Femur (tissue), 1 donor: ENCODE measurements at regions not wholly inside any gene's neighbourhood (a gene's known extent, or its start where the extent isn't known, plus 50 kb on each side); places are given as distances from the start of the nearest gene placed in this dataset.
A peak's percentile ranks its signal among the peaks of the same experiment; 100 is the strongest.

Experiments
- DNase-seq: peaks from one replicate; pipeline ENCODE4 v3.0.0-alpha.2; 2017

DNA sequence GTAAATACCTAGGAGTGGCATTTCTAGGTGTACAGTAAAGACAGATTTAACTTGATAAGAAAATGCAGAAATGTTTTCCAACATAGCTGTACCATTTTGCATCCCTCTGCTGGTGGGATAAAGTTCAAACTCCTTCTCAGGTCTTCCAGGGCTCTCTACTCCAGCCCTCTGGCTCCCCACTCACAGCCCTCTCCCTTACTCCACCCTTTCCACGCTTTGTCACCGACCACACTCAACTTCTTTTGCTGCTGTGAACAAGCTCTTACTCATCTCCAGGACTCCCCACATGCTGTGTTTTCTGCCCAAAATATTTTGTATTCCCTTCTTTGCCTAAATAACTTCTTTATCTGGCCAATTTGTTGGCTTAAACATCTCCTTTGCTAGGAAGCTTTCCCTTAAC is 90.6 kb upstream of the OSMR start:
- DNase-seq, result no peak

GRCh38 chr5:38756068-38756467 is 89.7 kb upstream of the OSMR start:
- DNase-seq, result no peak

DNA sequence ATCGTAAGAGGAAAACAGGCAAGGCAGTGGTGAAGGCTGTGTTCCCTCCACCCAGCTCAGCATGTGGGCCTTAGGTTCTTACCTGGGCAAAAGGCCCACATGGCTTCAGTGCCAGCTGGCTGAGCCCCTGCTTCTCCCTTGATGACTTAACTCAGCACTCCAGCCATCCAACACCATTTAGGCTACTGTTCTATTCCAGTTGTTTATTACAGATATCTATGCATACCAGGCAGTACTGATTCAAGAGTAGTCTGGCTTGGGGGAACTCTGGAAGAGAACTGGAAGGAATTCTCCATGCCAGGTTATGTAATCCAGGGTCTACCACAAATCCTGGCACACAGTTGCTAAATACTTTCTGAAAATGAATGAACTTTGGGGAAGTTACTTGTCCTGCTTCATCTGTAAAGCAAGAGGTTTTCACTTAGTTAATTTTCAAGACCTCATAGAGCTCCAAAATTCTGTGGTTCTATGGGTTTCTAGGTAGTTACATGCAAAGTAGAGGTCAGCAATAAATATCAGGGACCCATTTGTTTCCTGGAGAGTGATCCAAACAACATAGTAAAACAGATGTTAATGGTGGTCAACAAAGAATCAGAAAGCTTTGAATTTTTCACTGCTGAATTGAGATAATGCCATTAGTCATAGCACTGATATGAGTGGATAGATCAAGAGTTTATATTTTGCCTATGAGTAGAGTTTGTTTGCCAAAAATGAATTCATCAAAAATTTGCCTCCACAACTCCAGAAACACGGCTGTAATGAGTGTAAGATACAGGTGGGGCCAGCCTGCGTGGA is 88.2 kb upstream of the OSMR start:
- DNase-seq, result no peak

- peak; percentile 89 for DNase-seq
These were observed 86.8 kb upstream of the OSMR start for GRCh38 chr5:38758774-38759600.

DNA sequence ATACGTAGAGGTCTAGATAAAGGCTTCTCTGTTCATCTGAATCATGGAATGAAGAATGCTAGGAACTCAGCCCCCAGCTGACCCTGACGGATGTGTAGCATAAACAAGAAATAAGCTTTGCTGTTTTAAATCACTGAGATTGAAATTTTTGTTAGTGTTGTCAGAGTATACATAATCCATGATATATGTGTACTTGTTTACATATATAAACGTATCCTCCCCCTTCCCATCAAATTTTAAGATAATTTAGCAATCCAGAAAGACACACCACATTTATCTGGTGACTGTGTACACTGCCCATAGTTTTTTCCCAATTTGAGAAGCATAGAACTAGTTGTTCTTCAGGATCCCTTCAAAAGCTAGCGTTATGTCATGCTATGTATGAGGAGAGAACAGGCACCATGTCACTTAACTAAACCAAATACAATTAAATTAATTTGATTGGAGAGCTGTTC is 80.8 kb upstream of the OSMR start:
- DNase-seq, result no peak

- no peak for DNase-seq
These were observed 80.4 kb upstream of the OSMR start for GRCh38 chr5:38765399-38765861.

DNA sequence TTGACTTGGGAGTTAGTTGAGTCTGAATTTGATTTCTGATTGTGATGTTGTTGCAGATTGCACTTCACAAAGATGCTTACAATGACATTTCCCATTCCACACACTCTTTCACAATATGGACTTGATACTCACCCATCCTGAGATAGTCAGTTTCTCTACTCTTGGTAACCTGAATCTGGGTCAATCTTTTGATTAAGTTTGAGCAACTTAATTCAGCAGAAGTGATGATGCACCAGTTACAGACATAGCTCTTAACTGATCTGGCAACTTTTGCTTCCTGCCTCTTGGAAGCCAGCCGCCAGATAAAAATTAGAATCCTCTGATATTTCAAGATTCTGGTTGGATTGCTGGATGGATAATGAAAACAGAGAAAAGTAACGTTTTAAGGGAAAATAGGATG is 79.7 kb upstream of the OSMR start:
- DNase-seq, result no peak

DNA sequence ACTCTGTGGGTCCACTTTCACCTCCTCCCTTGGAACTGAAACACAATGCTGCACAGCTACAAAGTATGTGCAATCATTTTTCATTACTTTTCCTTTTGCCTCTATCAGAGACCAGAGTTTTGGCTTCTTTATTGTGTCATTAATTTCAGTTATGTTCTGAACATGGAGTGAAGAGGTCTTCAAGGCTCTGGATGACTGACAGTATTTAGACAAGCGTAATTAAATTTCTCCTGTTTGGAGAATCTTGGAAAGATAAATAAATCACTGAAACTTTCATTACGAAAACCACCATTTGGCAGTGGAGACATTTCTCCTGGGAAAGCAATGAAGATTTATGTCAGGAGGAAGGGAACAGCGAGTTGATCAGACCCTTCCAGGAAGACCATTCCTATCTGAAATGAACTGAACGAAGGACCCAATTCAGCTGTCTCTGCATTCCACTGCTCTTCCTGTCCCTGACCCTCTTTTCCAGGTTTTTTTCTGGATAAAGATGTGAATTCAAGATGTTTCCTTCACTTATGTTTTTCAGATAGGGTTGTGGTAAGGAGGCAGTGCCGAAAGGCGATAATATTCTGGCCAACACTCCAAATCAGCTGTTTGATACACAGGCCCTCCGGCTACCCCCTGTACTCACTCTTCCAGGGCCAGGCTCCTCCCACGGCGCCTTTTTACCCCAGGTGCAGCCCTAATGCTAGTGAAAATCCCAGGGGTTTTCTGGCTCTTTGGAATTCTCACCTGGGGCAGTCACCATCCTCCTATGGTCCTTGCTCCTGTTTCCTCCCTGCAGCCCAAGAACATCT is 77.2 kb upstream of the OSMR start:
- no peak for DNase-seq

GRCh38 chr5:38772471-38772870 is 73.3 kb upstream of the OSMR start:
- no peak for DNase-seq

GRCh38 chr5:38775218-38775840 is 70.5 kb upstream of the OSMR start:
- no peak for DNase-seq

DNA sequence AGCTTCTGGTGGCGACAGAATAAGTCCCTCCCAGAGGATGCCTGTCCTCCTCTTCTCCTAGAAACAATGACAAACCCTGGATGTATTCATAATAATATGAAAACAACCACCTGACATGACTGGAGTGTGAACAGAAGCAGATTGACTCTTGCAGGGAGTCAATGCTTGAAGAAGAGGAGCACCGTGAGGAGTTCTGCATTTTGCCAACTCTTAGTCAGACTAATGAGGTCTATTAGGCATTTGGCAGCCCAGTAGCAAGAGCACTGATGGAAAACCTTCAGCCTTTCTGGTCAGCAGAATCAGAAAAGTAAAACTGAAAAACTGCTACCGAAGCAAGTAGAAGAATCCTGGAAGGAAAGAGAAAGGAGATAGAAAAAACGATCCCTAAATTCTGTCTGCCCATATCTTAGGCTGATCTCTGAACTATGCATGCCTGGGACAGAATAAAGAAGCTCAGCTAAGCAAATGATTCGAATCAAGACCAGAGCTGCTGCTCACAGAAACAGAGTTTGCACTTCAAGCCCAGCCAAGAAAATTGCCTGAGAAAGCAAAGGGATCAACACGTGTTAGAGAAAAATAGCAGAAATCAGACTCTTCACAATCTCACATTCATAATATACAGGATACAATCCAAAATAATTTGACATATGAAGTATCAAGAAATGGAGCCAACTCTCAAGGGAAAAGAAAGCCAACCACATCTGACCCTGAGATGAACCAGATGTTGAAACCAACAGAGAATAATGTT is 69.5 kb upstream of the OSMR start:
- no peak for DNase-seq

- no peak for DNase-seq
These were observed 68.7 kb upstream of the OSMR start for GRCh38 chr5:38777111-38777510.

GRCh38 chr5:38780316-38780715 is 65.5 kb upstream of the OSMR start:
- no peak for DNase-seq

- peak; percentile 69 for DNase-seq
These were observed 64.9 kb upstream of the OSMR start for GRCh38 chr5:38780945-38781344.

- DNase-seq, result no peak
These were observed 63.5 kb upstream of the OSMR start for GRCh38 chr5:38782180-38782835.

DNA sequence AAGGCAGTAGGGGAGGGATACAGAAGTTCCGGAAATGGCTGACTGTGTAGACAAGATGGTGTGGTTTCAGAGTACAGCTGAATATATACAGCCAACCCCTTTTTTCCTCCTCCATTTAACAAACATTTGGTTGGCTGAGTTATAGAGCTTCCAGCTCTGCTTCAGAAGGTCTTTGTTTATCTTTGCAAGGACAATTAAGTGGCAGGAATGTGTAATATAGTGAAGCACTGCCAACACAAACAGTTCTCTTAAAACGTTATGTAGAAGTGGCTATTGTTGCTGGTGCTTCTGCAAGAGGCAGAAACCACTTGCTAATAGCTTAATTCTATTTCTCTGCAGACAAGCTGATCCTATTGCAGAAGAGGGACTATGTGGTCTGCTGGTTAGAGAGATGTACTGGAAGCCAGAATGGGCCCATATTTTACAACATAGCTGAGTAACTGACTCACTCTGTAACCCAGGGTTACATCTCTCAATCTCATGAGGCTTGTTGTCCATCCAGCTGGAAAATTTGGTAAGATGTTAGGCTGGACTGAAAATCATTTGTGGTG is 62.7 kb upstream of the OSMR start:
- DNase-seq, result peak; percentile 48

- DNase-seq, result no peak
These were observed 56.7 kb upstream of the OSMR start for GRCh38 chr5:38789134-38789533.

DNA sequence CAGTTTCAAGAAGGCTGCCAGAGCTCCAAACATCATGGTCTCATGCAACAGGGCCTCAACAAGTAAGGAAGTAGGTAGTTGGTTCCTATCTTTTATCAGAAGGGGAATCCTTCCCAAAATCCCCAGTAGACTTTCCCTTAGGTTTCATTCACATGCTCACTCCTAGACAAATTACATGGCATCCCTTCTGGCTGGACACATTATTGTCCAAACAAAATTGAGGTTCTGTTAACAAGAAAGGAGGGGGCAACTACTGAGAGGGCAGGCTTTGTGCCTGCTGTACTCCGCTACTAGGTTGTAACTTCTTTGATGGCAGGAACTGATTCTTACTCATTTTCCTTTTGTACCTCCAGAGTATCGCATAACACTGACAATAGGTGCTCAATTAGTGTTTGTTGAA is 56.0 kb upstream of the OSMR start:
- no peak for DNase-seq

- no peak for DNase-seq
These were observed 55.5 kb upstream of the OSMR start for GRCh38 chr5:38790268-38790667.

GRCh38 chr5:38790891-38791290 is 54.9 kb upstream of the OSMR start:
- DNase-seq, result no peak

DNA sequence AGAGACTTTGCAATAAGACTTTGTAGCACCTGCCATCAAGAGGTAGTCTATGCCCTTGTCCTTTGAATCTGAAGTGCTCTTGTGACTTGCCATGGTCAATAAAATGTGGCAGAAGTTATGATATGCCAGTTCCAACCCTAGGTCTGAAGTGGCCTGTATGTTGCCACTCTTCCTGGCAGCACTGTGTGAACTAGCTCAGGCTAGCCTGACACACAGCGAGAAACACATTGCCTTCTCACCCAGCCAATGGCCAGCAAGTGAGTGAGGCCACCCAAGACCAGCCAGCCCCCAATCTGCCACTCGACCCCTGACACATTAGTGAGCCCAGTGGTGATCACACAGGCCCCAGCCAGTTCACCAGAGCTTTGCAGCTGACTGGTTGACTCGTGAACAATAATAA is 52.7 kb upstream of the OSMR start:
- DNase-seq, result no peak
